Stomach (tissue), 4 donors: ENCODE measurements at regions not wholly inside any gene's neighbourhood (a gene's known extent, or its start where the extent isn't known, plus 50 kb on each side); places are given as distances from the start of the nearest gene placed in this dataset.

Source experiments
- EP300 ChIP-seq: sonication (generic); formaldehyde crosslinking; IDR thresholded peaks from one replicate; pipeline ENCODE4 v1.6.1; 2017; ENCODE audit warnings: antibody characterized with exemption
- POLR2A ChIP-seq, 4 donors: fragments of 450-650 bp; IDR thresholded peaks; one replicate each; pipeline ENCODE4 v1.6.1; 2016; ENCODE audit warnings: antibody characterized with exemption in 4 of 4, control low read depth in 2 of 4, mild to moderate bottlenecking in 1 of 4, moderate library complexity in 1 of 4
- POLR2AphosphoS5 ChIP-seq, 3 donors: sonication (generic); formaldehyde crosslinking; IDR thresholded peaks; one replicate each; pipeline ENCODE4 v1.6.1; 2016; ENCODE audit warnings: antibody characterized with exemption in 3 of 3
- TF ChIP-seq, protein P1 (sequence below), 7 experiments: fragments of 450-650 bp in 4 of 7; fragments of 200-600 bp in 3 of 7; sonication (generic) in 3 of 7; IDR thresholded peaks; one replicate each; pipeline ENCODE4 v1.5.1; 2016 to 2019; ENCODE audit warnings: antibody characterized with exemption in 7 of 7, control low read depth in 2 of 7, mild to moderate bottlenecking in 1 of 7

DNA sequence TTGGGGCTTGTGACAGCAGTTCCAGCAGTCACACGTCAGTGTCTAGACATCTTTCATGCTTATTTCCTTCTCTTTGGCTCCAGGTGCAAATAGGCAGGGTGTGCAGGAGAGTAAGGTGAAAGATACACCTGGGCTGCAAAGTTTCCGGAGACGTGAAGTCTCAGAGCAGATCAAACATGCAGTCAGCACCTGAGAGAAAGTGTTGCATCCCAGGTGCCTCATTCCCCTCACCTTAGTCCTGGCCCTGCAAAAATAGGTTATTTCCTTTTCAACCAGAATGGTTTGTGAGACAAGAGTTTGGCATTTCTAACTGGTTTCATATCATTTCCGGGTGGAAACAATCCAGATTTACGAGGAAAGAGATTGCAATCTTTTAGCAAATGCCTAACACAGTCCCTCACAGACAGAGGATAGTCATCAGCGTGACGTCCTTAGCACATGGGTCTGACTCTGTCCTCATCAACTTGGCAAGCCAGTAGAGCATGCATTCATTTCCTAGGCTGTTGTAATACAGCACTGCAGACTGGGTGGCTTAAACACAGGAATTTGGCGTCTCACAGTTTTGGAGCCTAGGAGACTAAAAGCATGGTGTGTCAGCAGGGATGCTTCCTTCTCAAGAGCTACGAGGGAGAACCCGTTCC lies 58.2 kb upstream of the ARRDC4 start:
- TF ChIP-seq, protein P1, sequence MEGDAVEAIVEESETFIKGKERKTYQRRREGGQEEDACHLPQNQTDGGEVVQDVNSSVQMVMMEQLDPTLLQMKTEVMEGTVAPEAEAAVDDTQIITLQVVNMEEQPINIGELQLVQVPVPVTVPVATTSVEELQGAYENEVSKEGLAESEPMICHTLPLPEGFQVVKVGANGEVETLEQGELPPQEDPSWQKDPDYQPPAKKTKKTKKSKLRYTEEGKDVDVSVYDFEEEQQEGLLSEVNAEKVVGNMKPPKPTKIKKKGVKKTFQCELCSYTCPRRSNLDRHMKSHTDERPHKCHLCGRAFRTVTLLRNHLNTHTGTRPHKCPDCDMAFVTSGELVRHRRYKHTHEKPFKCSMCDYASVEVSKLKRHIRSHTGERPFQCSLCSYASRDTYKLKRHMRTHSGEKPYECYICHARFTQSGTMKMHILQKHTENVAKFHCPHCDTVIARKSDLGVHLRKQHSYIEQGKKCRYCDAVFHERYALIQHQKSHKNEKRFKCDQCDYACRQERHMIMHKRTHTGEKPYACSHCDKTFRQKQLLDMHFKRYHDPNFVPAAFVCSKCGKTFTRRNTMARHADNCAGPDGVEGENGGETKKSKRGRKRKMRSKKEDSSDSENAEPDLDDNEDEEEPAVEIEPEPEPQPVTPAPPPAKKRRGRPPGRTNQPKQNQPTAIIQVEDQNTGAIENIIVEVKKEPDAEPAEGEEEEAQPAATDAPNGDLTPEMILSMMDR (IDR thresholded peaks at IDR 0.05): no peak
- TF ChIP-seq EP300: no peak
- no peak for TF ChIP-seq POLR2AphosphoS5 (IDR thresholded peaks at IDR 0.05)
- TF ChIP-seq POLR2A (IDR thresholded peaks at IDR 0.05): no peak
